GM12878 (cell line): ENCODE measurements at regions not wholly inside any gene's neighbourhood (a gene's known extent, or its start where the extent isn't known, plus 50 kb on each side); places are given as distances from the start of the nearest gene placed in this dataset.
"Not testable (repeated sequence)": the region's sequence is repeated elsewhere in the genome, so short reads cannot be mapped to it uniquely, and the experiment has no call there.

Experiments used
- ATAC-seq: fragments of 200-7000 bp; cut with Tn5 transposase; 3 replicates; pipeline ENCODE4 v1.9.1; 2020; ENCODE audit warnings: mild to moderate bottlenecking, moderate library complexity
- BruUV-seq: library from RNA; stranded (reverse); fragments of 400-500 nt; replicated peaks from 2 replicates; lab custom pipeline; 2021; lab: Mats Ljungman, UMichigan
- CTCF ChIA-PET: fragments of 300-600 bp; sonication (Branson Sonifier 250); formaldehyde crosslinking; extraction: SDS; loops from one replicate; lab custom pipeline; 2021; ENCODE audit warnings: inconsistent platforms; lab: Yijun Ruan, JAX
- POLR2A ChIA-PET: fragments of 350-600 bp; formaldehyde crosslinking; extraction: SDS; loops from one replicate; lab custom pipeline; 2021; ENCODE audit warnings: inconsistent platforms; lab: Charles Lee
- RAD21 ChIA-PET: fragments of 300-600 bp; sonication (Branson Sonifier 250); formaldehyde crosslinking; loops from one replicate; lab custom pipeline; 2023; ENCODE audit warnings: antibody characterized with exemption; ENCODE audit not compliant: unreplicated experiment; lab: Charles Lee
- SMC1A ChIA-PET: fragments of 300-600 bp; sonication (Branson Sonifier 250); formaldehyde crosslinking; loops from one replicate; lab custom pipeline; 2023; ENCODE audit not compliant: unreplicated experiment, uncharacterized antibody; lab: Charles Lee
- DNase-seq: peaks from one replicate; pipeline ENCODE4 v3.0.0-alpha.2; 2011; ENCODE audit warnings: low read depth, low spot score
- FAIRE-seq: peaks from 3 replicates; lab custom pipeline; 2011; peaks lifted over from hg19 to GRCh38; lab: Jason Lieb, UNC
- H2AFZ ChIP-seq: 2 replicates; pipeline ENCODE4 v1.6.0; 2011; ENCODE audit warnings: low read depth, low read length, control low read depth; ENCODE audit not compliant: control insufficient read depth
- H3K27ac ChIP-seq: 2 replicates; pipeline ENCODE4 v1.5.1; 2011; ENCODE audit warnings: control low read depth; ENCODE audit not compliant: control insufficient read depth, insufficient read depth
- H3K27me3 ChIP-seq, 2 experiments: replicated peaks in 1 of 2; 2 replicates each; pipeline versions ENCODE4 v1.6.0 to v1.6.1; 2011; ENCODE audit warnings: low read length in 1 of 2; ENCODE audit not compliant: control insufficient read depth in 2 of 2, insufficient read depth in 2 of 2
- H3K36me3 ChIP-seq, 2 experiments: 2 replicates each; pipeline ENCODE4 v1.5.1; 2011; ENCODE audit warnings: low read length in 1 of 2; ENCODE audit not compliant: control insufficient read depth in 2 of 2, insufficient read depth in 2 of 2
- H3K4me1 ChIP-seq: 2 replicates; pipeline ENCODE4 v1.6.1; 2011; ENCODE audit warnings: mild to moderate bottlenecking, low read length, moderate library complexity, mixed read lengths; ENCODE audit not compliant: control insufficient read depth, insufficient read depth
- H3K4me2 ChIP-seq: 2 replicates; pipeline ENCODE4 v1.6.0; 2011; ENCODE audit warnings: control low read depth; ENCODE audit not compliant: control insufficient read depth, insufficient read depth
- H3K4me3 ChIP-seq: fragments of 200-600 bp; sonication (generic); 2 replicates; pipeline ENCODE4 v1.5.1; 2016
- H3K79me2 ChIP-seq: 2 replicates; pipeline ENCODE4 v1.6.0; 2011; ENCODE audit warnings: low read length; ENCODE audit not compliant: control insufficient read depth, insufficient read depth
- H3K9ac ChIP-seq: 2 replicates; pipeline ENCODE4 v1.8.0; 2011; ENCODE audit warnings: low read length, control low read depth, mixed read lengths; ENCODE audit not compliant: control insufficient read depth, insufficient read depth
- H3K9me3 ChIP-seq: replicated peaks from 3 replicates; pipeline ENCODE4 v1.5.1; 2011; ENCODE audit warnings: mild to moderate bottlenecking, low read length; ENCODE audit not compliant: control insufficient read depth, insufficient read depth
- H4K20me1 ChIP-seq: 2 replicates; pipeline ENCODE4 v1.6.0; 2011; ENCODE audit not compliant: control insufficient read depth, insufficient read depth
- WGBS: methylation state at CpG from one replicate; pipeline ENCODE4 v1.1.6; 2016; ENCODE audit warnings: low lambda C conversion rate; ENCODE audit not compliant: insufficient replicate concordance, insufficient coverage; ENCODE audit errors: missing lambda C conversion rate; 5-methylcytosine and 5-hydroxymethylcytosine counted together
- in situ Hi-C: fragments of 300-500 bp; cut with MboI; formaldehyde crosslinking; loops from 9 replicates; pipeline ENCODE4 v1.14.3; 2018; ENCODE audit warnings: mixed read lengths
- intact Hi-C: fragments of 100-400 bp; cut with micrococcal nuclease; formaldehyde crosslinking; loops from one replicate; pipeline ENCODE4 v1.14.2; 2022; ENCODE audit not compliant: unreplicated experiment
- TF ChIP-seq, protein P1 (sequence below): fragments of 450-650 bp; formaldehyde crosslinking; IDR thresholded peaks from 2 replicates; pipeline ENCODE4 v1.4.0; 2020; ENCODE audit warnings: mild to moderate bottlenecking, moderate library complexity

GRCh38 chr2:64814007-64814406 lies 160.3 kb upstream of the SERTAD2 start (continued):
- TF ChIP-seq, protein P1, sequence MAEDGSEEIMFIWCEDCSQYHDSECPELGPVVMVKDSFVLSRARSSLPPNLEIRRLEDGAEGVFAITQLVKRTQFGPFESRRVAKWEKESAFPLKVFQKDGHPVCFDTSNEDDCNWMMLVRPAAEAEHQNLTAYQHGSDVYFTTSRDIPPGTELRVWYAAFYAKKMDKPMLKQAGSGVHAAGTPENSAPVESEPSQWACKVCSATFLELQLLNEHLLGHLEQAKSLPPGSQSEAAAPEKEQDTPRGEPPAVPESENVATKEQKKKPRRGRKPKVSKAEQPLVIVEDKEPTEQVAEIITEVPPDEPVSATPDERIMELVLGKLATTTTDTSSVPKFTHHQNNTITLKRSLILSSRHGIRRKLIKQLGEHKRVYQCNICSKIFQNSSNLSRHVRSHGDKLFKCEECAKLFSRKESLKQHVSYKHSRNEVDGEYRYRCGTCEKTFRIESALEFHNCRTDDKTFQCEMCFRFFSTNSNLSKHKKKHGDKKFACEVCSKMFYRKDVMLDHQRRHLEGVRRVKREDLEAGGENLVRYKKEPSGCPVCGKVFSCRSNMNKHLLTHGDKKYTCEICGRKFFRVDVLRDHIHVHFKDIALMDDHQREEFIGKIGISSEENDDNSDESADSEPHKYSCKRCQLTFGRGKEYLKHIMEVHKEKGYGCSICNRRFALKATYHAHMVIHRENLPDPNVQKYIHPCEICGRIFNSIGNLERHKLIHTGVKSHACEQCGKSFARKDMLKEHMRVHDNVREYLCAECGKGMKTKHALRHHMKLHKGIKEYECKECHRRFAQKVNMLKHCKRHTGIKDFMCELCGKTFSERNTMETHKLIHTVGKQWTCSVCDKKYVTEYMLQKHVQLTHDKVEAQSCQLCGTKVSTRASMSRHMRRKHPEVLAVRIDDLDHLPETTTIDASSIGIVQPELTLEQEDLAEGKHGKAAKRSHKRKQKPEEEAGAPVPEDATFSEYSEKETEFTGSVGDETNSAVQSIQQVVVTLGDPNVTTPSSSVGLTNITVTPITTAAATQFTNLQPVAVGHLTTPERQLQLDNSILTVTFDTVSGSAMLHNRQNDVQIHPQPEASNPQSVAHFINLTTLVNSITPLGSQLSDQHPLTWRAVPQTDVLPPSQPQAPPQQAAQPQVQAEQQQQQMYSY (CRISPR knock-in tag): no peak
- TF ChIP-seq, all 136 proteins: peak for 0

GRCh38 chr2:64816526-64816925 lies 162.8 kb upstream of the SERTAD2 start:
- H3K4me3 ChIP-seq, H3K27me3 ChIP-seq, H2AFZ ChIP-seq, FAIRE-seq, H3K27ac ChIP-seq, BruUV-seq, H4K20me1 ChIP-seq, H3K9me3 ChIP-seq, intact Hi-C loops, POLR2A ChIA-PET, DNase-seq, ATAC-seq, H3K36me3 ChIP-seq, in situ Hi-C loops, H3K4me2 ChIP-seq, H3K79me2 ChIP-seq, H3K9ac ChIP-seq: not testable (repeated sequence)
- SMC1A ChIA-PET: interaction anchor here (1.5 to 2.2 kb wide), 3 partner anchors 9 to 32 kb away, joined by 4 to 7 read pairs (median 5); no protein-coding TSS in a partner anchor
- H3K4me1 ChIP-seq: peaks cover 20% of the 10 kb centered on the region
- CTCF ChIA-PET: interaction anchor here (1.2 to 1.4 kb wide), 2 partner anchors 15 kb away, joined by 3 to 4 read pairs; no protein-coding TSS in a partner anchor
- RAD21 ChIA-PET: interaction anchor here (1.2 kb wide), 1 partner anchor 167 kb away, joined by 3 read pairs; no protein-coding TSS in a partner anchor
- 95% methylated on average over 8 of the region's 8 CpGs for WGBS
